GM18505 (cell line): ENCODE measurements at regions not wholly inside any gene's neighbourhood (a gene's known extent, or its start where the extent isn't known, plus 50 kb on each side); places are given as distances from the start of the nearest gene placed in this dataset.
"Not testable (repeated sequence)": the region's sequence is repeated elsewhere in the genome, so short reads cannot be mapped to it uniquely, and the experiment has no call there.

Experiments
- ATAC-seq: cut with Tn5 transposase; IDR thresholded peaks from one replicate; pipeline ENCODE4 v1.9.1; 2021; ENCODE audit not compliant: unreplicated experiment
- POLR2A ChIP-seq: IDR thresholded peaks from 4 replicates; pipeline ENCODE4 v1.6.1; 2011; ENCODE audit warnings: borderline replicate concordance; ENCODE audit not compliant: insufficient read depth, insufficient read length; ENCODE audit errors: extremely low read depth

DNA sequence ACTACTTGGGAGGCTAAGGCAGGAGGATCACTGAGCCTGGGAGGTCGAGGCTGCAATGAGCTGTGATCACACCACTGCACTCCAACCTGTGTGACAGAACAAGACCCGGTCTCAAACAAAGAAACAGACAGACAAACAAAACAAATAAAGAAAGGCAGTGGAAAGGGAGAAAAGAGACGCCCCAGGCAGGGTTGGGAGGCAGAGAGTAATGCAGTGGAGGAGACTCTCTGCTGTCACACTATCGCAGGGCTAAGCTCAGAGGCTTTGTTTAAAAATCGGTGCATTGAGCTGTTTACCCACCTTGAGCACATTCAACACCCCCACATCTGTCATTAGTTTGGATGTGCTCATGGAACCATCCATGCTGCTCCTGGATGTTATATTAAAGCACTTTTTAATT is 84.2 kb upstream of the RMP24 start:
- TF ChIP-seq POLR2A, result no peak
- no peak for ATAC-seq

DNA sequence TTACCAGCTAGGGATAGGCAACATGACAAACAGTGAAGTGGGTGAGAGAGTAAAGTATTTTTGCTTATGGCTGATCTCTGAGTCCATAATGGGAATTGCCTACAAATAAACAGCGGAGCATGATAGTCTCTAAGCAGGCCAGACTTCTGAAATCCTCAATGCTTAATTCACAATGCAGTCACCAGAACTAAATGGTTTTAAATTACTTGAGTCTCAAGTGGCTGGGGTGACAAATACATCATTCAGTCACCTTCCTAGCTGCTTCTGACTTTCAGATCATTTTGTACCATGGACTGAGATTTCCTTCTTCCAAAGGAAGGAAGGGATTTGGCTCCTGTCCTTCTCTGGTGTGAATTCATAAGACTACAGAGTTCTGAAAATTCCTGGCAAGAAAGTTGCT is 82.8 kb upstream of the RMP24 start:
- ATAC-seq, result no peak
- TF ChIP-seq POLR2A, result no peak

DNA sequence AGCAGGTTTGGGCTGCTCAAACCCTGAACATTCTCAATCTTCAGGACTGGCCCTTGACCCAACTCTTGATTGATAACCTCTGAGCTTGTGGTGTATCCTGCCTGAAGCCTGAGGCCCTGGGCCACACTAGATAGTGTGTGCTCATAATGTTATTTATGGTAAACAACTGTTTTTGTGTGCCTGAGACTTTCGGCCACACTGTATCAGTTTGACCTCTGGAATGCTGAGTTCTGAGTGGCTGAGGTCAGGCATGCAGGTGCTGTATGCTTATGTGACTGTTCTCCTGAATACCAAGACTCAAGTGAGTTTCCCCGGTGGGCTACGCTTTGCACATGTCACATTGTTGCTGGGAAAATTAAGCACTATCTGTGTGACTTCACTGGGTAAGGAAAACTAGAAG is 82.2 kb upstream of the RMP24 start:
- no peak for TF ChIP-seq POLR2A
- ATAC-seq, result no peak

DNA sequence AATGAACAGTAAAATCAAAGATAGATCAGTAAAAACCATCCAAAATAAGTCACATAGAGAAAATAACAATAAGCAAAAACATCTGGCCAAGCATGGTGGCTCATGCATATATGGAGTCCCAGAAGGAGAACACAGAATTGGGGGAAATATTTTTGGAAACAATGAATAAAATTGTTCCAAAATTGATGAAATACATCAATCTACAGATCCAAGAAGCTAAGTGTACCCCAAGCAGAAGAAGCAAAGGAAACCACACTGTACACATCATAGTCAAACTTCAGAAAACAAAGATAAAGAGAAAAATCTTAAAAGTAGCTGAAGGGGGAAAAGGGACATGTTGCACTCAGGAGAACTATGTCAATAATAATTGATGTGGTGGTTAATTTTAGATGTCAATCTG is 80.4 kb upstream of the RMP24 start:
- no peak for TF ChIP-seq POLR2A
- no peak for ATAC-seq

DNA sequence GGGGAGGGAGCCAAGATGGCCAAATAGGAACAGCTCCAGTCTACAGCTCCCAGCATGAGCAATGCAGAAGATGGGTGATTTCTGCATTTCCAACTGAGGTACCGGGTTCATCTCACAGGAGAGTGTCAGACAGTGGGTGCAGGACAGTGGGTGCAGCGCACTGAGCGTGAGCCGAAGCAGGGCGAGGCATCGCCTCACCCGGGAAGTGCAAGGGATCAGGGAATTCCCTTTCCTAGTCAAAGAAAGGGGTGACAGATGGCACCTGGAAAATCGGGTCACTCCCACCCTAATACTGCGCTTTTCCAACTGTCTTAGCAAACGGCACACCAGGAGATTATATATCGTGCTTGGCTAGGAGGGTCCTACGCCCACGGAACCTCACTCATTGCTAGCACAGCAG is 75.0 kb upstream of the RMP24 start:
- not testable (repeated sequence) for ATAC-seq

DNA sequence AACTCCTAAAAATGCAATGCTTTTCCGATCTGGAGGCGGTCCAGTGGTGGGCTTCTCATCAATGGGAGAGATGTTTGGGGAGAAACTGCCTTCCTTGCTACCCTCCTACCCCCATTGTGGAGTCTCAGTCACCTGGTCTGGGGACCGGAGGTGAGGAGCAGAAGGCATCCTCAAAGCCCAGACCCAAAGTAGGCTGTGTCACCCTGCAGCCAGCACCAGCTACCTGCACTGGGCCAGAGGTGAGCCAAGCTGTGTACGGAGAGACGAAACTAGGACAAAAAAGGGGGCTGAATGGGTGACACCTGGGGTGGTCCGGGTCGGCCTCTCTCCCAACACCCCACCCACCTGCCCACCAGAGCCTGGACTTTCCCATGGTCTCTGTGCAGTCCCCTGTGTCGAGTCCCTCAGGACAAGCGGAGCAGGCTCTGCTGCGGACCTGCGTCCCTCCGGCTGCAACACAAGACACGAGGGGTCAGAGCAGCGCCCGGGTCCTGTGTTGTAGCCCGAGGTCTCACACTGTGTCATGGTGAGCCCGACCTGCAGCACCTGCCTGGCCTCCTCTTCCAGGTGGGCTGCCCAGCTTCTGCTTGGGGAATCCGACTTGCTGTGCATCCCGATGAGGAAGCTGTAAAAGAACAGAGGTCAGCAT is 68.0 kb upstream of the RMP24 start:
- no peak for ATAC-seq
- no peak for TF ChIP-seq POLR2A

DNA sequence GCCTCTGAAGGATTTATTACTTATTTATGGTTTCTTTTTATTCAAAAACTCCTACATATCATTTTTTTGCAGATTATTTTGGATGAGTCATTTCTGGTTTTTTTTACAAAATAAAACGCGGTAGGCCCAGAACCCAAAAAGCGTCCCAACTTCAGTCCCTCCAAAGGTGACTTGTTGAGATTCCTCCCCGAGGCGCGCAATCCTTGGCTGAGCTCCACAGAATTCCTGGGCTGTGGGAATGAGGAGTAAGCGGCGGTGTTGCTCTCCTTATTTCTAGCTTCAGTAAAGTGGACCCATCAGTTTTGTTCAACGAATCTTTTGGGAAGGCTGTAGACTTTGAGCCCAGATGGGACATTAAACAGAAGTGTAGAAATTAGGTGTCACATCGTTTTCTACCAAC is 67.0 kb upstream of the RMP24 start:
- no peak for TF ChIP-seq POLR2A
- no peak for ATAC-seq

DNA sequence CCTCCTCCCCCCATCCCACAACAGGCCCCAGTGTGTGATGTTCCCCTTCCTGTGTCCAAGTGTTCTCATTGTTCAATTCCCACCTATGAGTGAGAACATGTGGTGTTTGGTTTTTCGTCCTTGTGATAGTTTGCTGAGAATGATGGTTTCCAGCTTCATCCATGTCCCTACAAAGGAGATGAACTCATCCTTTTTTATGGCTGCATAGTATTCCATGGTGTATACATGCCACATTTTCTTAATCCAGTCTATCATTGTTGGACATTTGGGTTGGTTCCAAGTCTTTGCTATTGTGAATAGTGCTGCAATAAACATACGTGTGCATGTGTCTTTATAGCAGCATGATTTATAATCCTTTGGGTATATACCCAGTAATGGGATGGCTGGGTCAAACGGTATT is 66.2 kb upstream of the RMP24 start:
- ATAC-seq, result not testable (repeated sequence)

DNA sequence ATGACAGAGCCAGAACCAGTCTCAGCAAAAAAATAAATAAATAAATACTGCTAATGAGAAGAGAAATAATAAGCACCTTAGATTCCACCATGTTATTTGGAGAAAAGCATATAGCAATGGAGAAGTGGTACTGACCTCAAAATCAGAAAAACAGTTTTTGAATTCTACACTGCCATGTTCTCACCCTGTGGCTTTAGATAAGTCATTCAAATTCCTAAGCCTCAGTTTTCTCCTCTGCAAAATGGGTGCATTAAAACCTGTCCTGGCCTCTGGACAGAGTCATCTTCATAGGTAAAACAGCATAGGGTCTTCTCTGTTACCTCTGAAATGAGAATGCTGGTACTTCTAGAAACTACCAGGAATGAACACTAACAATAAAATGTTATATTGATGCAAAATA is 62.2 kb upstream of the RMP24 start:
- no peak for ATAC-seq
- no peak for TF ChIP-seq POLR2A

DNA sequence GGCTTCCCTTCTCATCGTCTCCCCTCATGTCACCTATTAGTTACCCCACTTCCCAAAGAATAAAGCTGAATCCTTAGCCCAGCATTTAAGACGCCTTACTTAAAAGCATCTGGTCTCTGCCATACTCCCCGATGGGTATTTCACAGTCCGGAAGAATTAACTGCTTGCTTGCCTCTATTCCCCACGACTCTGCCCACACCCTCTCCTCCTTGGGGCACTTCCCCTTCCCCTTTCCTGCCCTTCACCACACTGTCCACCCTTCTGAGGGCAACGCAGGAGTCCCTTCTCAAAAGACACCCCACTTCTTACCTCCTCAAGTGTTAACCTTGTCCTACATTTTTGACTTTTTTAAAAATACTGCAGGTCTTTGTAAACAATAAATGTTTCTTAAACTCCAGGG is 60.1 kb upstream of the RMP24 start:
- no peak for TF ChIP-seq POLR2A
- no peak for ATAC-seq

DNA sequence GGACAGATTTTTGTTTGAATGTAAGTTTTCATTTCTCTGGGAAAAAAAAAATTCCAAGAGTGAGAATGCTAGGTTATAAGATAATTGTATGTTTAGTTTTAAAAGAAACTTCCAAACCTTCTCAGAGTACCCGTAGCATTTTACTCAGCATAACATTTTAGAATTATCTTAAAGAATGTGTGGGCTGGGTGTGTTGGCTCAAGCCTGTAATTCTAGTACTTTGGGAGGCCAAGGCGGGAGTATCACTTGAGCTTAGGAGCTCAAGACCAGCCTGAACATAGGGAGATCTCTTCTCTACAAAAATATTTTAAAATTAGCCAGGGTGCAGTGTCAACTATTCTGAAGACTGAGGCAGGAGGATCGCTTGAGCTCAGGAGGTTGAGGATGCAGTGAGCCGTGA is 57.4 kb upstream of the RMP24 start:
- TF ChIP-seq POLR2A, result no peak
- ATAC-seq, result no peak

DNA sequence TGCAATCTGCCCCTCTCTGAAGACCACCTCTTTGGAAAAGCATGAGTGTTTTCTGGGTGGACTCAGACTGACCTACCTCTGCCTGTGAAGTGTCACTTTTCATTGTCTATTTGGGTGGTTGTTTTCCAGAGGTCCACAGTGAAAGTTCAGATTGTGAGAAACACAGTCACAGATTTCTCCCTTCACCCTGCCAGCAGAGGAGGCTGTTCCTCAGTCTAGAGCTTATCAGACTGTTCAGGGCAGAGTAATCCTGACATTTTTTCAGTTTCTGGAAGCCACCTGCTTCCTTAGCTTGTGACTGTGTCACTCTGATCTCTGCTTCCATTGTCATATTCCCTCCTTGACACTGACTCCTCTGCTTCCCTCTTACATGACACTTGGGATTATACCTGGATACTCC is 55.4 kb upstream of the RMP24 start:
- TF ChIP-seq POLR2A, result no peak
- ATAC-seq, result no peak

DNA sequence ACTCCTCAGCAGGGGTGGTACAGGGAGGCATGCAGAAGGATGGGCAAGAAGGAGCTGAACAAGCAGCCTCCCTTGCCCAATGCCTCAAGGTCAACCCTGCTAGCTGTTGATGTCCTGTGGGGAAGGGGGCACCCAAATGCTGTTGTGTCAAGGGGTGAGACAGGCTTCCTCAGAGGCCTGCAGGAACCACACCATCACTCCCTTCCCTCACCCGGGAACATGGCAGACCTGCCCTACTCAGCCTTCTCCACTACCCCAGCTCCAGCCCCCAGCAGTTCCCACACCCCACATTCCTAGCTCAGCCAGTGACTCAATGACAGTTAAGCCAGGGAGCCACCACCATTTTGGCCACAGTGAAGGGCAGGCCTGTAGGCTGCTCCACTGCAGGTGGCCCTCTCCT is 53.9 kb upstream of the RMP24 start:
- ATAC-seq, result no peak
- no peak for TF ChIP-seq POLR2A

DNA sequence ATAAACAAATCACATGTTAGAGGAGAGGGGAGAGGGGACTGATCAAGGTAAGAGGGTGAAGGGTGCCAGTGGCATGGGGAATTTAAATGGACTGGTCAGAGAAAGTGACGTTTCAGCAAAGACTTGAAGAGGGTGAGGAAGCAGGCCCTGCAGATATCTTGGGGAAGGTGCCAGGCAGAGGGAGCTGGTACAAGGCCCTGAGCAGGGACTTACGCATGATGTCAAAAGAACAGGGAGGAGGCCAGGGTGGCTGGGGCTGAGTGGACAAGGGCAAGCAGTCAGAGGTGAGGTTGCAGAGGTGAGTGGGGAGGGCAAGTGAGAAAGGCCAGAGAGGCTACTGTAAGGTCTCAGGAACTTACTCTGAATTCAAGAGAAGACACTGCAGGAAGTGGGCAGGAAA is 53.3 kb upstream of the RMP24 start:
- ATAC-seq, result no peak
- TF ChIP-seq POLR2A, result no peak

DNA sequence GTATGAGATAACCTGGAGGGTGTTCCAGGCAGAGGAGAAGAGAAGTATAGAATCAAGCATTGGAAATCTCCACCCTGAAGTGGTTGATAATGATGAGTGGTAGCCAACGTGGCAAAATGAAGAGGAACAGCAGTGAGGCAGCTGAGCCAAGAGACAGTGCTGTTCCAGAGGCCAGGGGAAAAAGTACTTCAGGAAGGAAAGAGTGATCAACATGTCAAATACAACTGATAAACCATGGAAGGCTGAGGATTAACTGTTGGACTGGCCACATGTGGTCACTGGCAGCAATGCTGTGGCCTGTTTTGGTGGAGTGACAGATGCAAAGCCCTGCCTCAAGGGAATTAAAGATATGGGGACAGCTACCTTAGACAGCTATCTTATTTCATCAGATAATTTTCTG is 51.9 kb upstream of the RMP24 start:
- TF ChIP-seq POLR2A, result no peak
- no peak for ATAC-seq
